PC-9 (cell line): ENCODE measurements at regions not wholly inside any gene's neighbourhood (a gene's known extent, or its start where the extent isn't known, plus 50 kb on each side); places are given as distances from the start of the nearest gene placed in this dataset.

ENCODE experiments used
- BruUV-seq: library from RNA; stranded (reverse); fragments of 400-500 nt; replicated peaks from 2 replicates; lab custom pipeline; 2021; lab: Mats Ljungman, UMichigan
- CTCF ChIA-PET: fragments of 300-600 bp; sonication (Branson Sonifier 250); formaldehyde crosslinking; loops from one replicate; lab custom pipeline; 2022; ENCODE audit warnings: antibody characterized with exemption; lab: Charles Lee
- POLR2A ChIA-PET: fragments of 300-600 bp; sonication (Branson Sonifier 250); formaldehyde crosslinking; loops from one replicate; lab custom pipeline; 2022; ENCODE audit warnings: antibody characterized with exemption; ENCODE audit not compliant: unreplicated experiment; lab: Charles Lee
- DNase-seq, 2 experiments: peaks; one replicate each; pipeline versions ENCODE4 v3.0.0 to v3.0.0-alpha.2; 2015 to 2022; ENCODE audit warnings: mixed read lengths in 1 of 2
- H2AFZ ChIP-seq: fragments of 200-600 bp; sonication (generic); 2 replicates; pipeline ENCODE4 v1.8.1; 2017; ENCODE audit warnings: antibody characterized with exemption
- H3F3A ChIP-seq: fragments of 200-600 bp; sonication (generic); 2 replicates; pipeline ENCODE4 v1.8.1; 2017; ENCODE audit warnings: antibody characterized with exemption, mild to moderate bottlenecking, low read depth; ENCODE audit not compliant: insufficient read depth
- H3K27ac ChIP-seq: fragments of 200-600 bp; sonication (generic); 2 replicates; pipeline ENCODE4 v1.6.1; 2016; ENCODE audit warnings: mixed run types
- H3K27me3 ChIP-seq: fragments of 200-600 bp; sonication (generic); 2 replicates; pipeline ENCODE4 v1.6.1; 2016; ENCODE audit warnings: low read depth, mixed run types; ENCODE audit not compliant: insufficient read depth
- H3K36me3 ChIP-seq: fragments of 200-600 bp; sonication (generic); 2 replicates; pipeline ENCODE4 v1.6.1; 2016; ENCODE audit warnings: low read depth, mixed run types
- H3K4me1 ChIP-seq: fragments of 200-600 bp; sonication (generic); replicated peaks from 2 replicates; pipeline ENCODE4 v1.6.1; 2016; ENCODE audit warnings: mixed run types; ENCODE audit not compliant: insufficient read depth
- H3K4me2 ChIP-seq: fragments of 200-600 bp; sonication (generic); 2 replicates; pipeline ENCODE4 v1.6.1; 2017; ENCODE audit warnings: mixed run types
- H3K4me3 ChIP-seq: fragments of 200-600 bp; sonication (generic); 2 replicates; pipeline ENCODE4 v1.6.1; 2016; ENCODE audit warnings: mixed run types
- H3K79me2 ChIP-seq: fragments of 200-600 bp; sonication (generic); 2 replicates; pipeline ENCODE4 v1.6.1; 2017; ENCODE audit warnings: low read depth, mixed run types
- H3K9me2 ChIP-seq: fragments of 200-600 bp; sonication (generic); 2 replicates; pipeline ENCODE4 v1.8.1; 2017; ENCODE audit warnings: mild to moderate bottlenecking; ENCODE audit not compliant: insufficient read depth
- H3K9me3 ChIP-seq: fragments of 200-600 bp; sonication (generic); 2 replicates; pipeline ENCODE4 v1.8.1; 2016; ENCODE audit warnings: low read depth; ENCODE audit not compliant: insufficient read depth
- H4K20me1 ChIP-seq: fragments of 200-600 bp; sonication (generic); 2 replicates; pipeline ENCODE4 v1.8.1; 2017; ENCODE audit not compliant: insufficient read depth
- EZH2 ChIP-seq: fragments of 200-600 bp; sonication (generic); IDR thresholded peaks from 2 replicates; pipeline ENCODE4 v1.8.0; 2017; ENCODE audit warnings: antibody characterized with exemption, low read depth
- intact Hi-C: fragments of 100-400 bp; cut with micrococcal nuclease; formaldehyde crosslinking; loops from one replicate; pipeline ENCODE4 v1.10.0; 2022; ENCODE audit not compliant: unreplicated experiment
- TF ChIP-seq, protein P1 (sequence below): fragments of 200-600 bp; sonication (generic); conservative IDR thresholded peaks from 2 replicates; pipeline ENCODE4 v1.6.1; 2017; ENCODE audit warnings: mixed run types, antibody characterized with exemption, mild to moderate bottlenecking, moderate library complexity

DNA sequence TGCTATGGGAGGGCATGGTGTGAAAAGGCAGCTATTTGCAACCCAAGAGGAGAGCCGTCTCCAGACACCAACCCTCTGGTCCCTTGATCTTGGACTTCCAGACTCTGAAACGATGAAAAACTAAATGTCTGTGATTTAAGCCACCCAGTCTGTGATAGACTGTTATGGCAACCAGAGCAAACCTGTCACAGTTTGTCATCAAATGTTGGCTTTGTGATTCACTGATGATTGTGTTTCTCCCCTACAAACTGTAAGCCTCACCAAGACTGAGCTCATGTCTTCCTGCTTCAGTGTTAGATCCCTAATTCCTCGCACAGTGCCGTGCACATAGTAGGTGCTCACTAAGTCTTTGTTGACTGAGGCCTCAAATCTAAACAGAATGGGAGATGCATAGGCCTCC is 224.6 kb upstream of the PITRM1 start:
- Histone ChIP-seq H3K27ac (no peak overlapping the region), H3K9me3 (no peaks in the 10 kb centered on the region), H3K36me3 (no peaks in the 10 kb centered on the region), H3K4me1 (no peaks in the 10 kb centered on the region), H4K20me1 (no peaks in the 10 kb centered on the region), H3K27me3 (no peaks in the 10 kb centered on the region), H3K4me3 (no peak overlapping the region), H3K79me2 (no peaks in the 10 kb centered on the region), H3F3A (no peaks in the 10 kb centered on the region), H3K4me2 (no peak overlapping the region), H2AFZ (no peak overlapping the region), H3K9me2 (no peaks in the 10 kb centered on the region)
- ChIA-PET POLR2A (interaction anchor here (0.6 kb wide), 1 partner anchor 358 kb away, joined by 6 read pairs; no protein-coding TSS in a partner anchor), CTCF (no interaction called here)
- intact Hi-C loops = no loop called here
- TF ChIP-seq, protein P1, sequence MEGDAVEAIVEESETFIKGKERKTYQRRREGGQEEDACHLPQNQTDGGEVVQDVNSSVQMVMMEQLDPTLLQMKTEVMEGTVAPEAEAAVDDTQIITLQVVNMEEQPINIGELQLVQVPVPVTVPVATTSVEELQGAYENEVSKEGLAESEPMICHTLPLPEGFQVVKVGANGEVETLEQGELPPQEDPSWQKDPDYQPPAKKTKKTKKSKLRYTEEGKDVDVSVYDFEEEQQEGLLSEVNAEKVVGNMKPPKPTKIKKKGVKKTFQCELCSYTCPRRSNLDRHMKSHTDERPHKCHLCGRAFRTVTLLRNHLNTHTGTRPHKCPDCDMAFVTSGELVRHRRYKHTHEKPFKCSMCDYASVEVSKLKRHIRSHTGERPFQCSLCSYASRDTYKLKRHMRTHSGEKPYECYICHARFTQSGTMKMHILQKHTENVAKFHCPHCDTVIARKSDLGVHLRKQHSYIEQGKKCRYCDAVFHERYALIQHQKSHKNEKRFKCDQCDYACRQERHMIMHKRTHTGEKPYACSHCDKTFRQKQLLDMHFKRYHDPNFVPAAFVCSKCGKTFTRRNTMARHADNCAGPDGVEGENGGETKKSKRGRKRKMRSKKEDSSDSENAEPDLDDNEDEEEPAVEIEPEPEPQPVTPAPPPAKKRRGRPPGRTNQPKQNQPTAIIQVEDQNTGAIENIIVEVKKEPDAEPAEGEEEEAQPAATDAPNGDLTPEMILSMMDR = no peak
- TF ChIP-seq EZH2 = no peak
- BruUV-seq = no TSS peak
- DNase-seq = no peak

DNA sequence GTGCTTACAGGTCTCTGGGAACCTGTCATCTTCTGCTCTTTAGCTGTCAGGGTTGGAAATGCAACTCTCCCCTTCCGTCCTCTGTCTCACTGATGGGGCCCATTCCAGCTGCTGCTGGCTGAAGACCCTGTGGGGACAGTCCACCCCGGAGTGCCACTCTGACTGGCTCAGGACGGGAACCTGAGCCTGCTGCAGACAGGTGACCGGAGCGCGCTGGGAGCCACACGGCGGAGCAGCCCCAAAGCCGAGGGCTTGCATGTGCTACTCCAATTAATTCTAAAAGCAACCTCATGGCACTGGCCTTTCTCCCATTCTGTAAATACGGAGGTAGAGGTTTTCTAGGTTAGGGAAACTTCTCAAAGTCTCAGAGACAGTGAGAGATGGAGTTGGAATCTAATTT is 223.5 kb upstream of the PITRM1 start:
- POLR2A ChIA-PET = no interaction called here
- no peaks in the 10 kb centered on the region for H3K27me3 ChIP-seq
- H3K27ac ChIP-seq = no peak overlapping the region
- DNase-seq = no peak
- CTCF ChIA-PET = no interaction called here
- no peak overlapping the region for H3K4me3 ChIP-seq
- no peak overlapping the region for H3K4me2 ChIP-seq
- no peaks in the 10 kb centered on the region for H3K9me3 ChIP-seq
- H3K36me3 ChIP-seq = no peaks in the 10 kb centered on the region
- no peaks in the 10 kb centered on the region for H3K9me2 ChIP-seq
- intact Hi-C loops = no loop called here
- no peak for TF ChIP-seq EZH2
- no TSS peak for BruUV-seq
- H2AFZ ChIP-seq = no peak overlapping the region
- H3K79me2 ChIP-seq = no peaks in the 10 kb centered on the region
- H4K20me1 ChIP-seq = no peaks in the 10 kb centered on the region
- H3F3A ChIP-seq = no peaks in the 10 kb centered on the region
- no peaks in the 10 kb centered on the region for H3K4me1 ChIP-seq

DNA sequence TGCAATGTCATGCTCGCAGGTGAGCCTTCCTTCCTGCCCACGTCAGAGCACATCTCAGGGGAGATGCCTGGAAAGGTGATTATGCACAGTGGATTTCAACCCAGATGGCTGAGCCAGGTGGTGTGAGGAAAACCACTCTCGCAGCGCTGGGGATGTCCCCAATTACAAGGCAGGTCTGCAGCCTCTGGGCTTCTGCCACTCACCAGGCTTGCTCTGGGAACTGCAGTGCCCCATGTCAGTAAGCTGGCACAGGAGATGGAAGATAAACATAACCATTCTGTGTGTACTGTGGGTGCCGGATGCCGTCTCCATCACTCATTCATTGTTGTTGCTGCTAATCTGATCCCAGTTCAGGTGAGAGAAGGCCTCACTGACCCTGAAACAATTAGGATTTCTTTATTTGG is 222.9 kb upstream of the PITRM1 start:
- TF ChIP-seq, protein P1 = no peak
- no peak for TF ChIP-seq EZH2
- H3K27me3 ChIP-seq = no peaks in the 10 kb centered on the region
- no peak overlapping the region for H3K27ac ChIP-seq
- CTCF ChIA-PET = no interaction called here
- H3K4me2 ChIP-seq = no peak overlapping the region
- POLR2A ChIA-PET = no interaction called here
- H3K36me3 ChIP-seq = no peaks in the 10 kb centered on the region
- no peaks in the 10 kb centered on the region for H4K20me1 ChIP-seq
- H3K79me2 ChIP-seq = no peaks in the 10 kb centered on the region
- no TSS peak for BruUV-seq
- peak in 1 of 2 experiments; percentile 2 for DNase-seq
- H3K9me2 ChIP-seq = no peaks in the 10 kb centered on the region
- intact Hi-C loops = no loop called here
- no peaks in the 10 kb centered on the region for H3K4me1 ChIP-seq
- no peaks in the 10 kb centered on the region for H3F3A ChIP-seq
- no peak overlapping the region for H3K4me3 ChIP-seq
- H3K9me3 ChIP-seq = no peaks in the 10 kb centered on the region
- no peak overlapping the region for H2AFZ ChIP-seq

DNA sequence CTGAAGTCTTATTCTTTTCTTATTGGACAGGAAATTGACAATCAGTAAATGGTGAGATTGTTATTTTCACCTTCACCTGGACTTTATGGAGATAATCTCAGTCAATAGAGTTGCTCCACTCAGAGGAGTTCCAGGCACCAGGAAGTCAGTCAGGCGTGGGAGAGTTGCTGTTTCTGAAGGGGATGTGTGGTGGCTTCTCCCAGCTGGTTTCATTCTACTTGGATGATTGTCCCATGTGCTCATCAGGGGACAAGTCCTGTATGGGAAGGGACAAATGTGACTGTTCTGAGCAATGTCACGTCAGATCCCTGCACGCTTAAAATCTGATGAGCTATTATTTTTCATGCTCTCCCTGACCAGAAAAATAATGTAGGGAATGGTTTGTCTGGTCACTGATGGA is 222.5 kb upstream of the PITRM1 start:
- intact Hi-C loops = no loop called here

More for the DNA sequence above, 222.5 kb upstream of the PITRM1 start:
- H3K4me2 ChIP-seq = no peak overlapping the region
- no peaks in the 10 kb centered on the region for H3K4me1 ChIP-seq
- TF ChIP-seq, protein P1 = no peak
- no peak for TF ChIP-seq EZH2
- CTCF ChIA-PET = no interaction called here
- no peak overlapping the region for H3K27ac ChIP-seq
- H4K20me1 ChIP-seq = no peaks in the 10 kb centered on the region
- H3K36me3 ChIP-seq = no peaks in the 10 kb centered on the region
- POLR2A ChIA-PET = no interaction called here
- no peaks in the 10 kb centered on the region for H3K27me3 ChIP-seq
- no TSS peak for BruUV-seq
- H3K79me2 ChIP-seq = no peaks in the 10 kb centered on the region
- no peak overlapping the region for H3K4me3 ChIP-seq
- no peak overlapping the region for H2AFZ ChIP-seq
- H3K9me2 ChIP-seq = no peaks in the 10 kb centered on the region
- H3K9me3 ChIP-seq = no peaks in the 10 kb centered on the region
- no peak for DNase-seq
- no peaks in the 10 kb centered on the region for H3F3A ChIP-seq
